Activated T-cell treated with anti-CD3 and anti-CD28 coated beads, Interleukin-2, amount 50 U/mL, for 72 hours (primary cell): ENCODE measurements at regions not wholly inside any gene's neighbourhood (a gene's known extent, or its start where the extent isn't known, plus 50 kb on each side); places are given as distances from the start of the nearest gene placed in this dataset.
"Not testable (repeated sequence)": the region's sequence is repeated elsewhere in the genome, so short reads cannot be mapped to it uniquely, and the experiment has no call there.

Source experiments
- ATAC-seq, 2 donors: fragments of 150-1000 bp; cut with Tn5 transposase; replicated peaks in 1 of 2; 2 replicates each; pipeline ENCODE4 v1.10.0; 2021; ENCODE audit warnings: moderate library complexity in 2 of 2, mild to moderate bottlenecking in 1 of 2
- DNase-seq, 2 donors: peaks; one replicate each; pipeline ENCODE4 v3.0.0; 2021 to 2022; ENCODE audit warnings: mixed read lengths in 1 of 2
- H3K27ac Mint-ChIP-seq: one replicate; pipeline ENCODE4 v1.8.0; 2022; ENCODE audit warnings: mild to moderate bottlenecking, moderate library complexity, mixed read lengths
- H3K27me3 Mint-ChIP-seq: one replicate; pipeline ENCODE4 v1.8.0; 2022; ENCODE audit warnings: low read depth, mixed read lengths
- H3K36me3 Mint-ChIP-seq, 2 donors: one replicate each; pipeline ENCODE4 v1.8.0; 2022; ENCODE audit warnings: mixed read lengths in 2 of 2, mild to moderate bottlenecking in 1 of 2; ENCODE audit not compliant: insufficient read depth in 2 of 2
- H3K4me1 Mint-ChIP-seq: one replicate; pipeline ENCODE4 v1.8.0; 2022; ENCODE audit warnings: low read depth, mixed read lengths
- H3K4me3 Mint-ChIP-seq, 2 donors: one replicate each; pipeline ENCODE4 v1.8.0; 2022; ENCODE audit warnings: mild to moderate bottlenecking in 2 of 2, mixed read lengths in 2 of 2, moderate library complexity in 2 of 2
- H3K9me3 Mint-ChIP-seq, 2 donors: one replicate each; pipeline ENCODE4 v1.8.0; 2022; ENCODE audit warnings: mixed read lengths in 2 of 2

- DNase-seq (no peak), ATAC-seq (no peak)
- no peaks in the 10 kb centered on the region for H3K4me1 Mint-ChIP-seq
- no peaks in the 10 kb centered on the region for H3K36me3 Mint-ChIP-seq
- peaks cover 3 to 7% of the 10 kb centered on the region in 2 donors for H3K9me3 Mint-ChIP-seq
- no peak overlapping the region for H3K4me3 Mint-ChIP-seq
- no peak overlapping the region for H3K27ac Mint-ChIP-seq
- no peaks in the 10 kb centered on the region for H3K27me3 Mint-ChIP-seq
These were observed 1761.3 kb upstream of the IGFBP7 start for GRCh38 chr4:58871509-58871908.

- H3K27me3 Mint-ChIP-seq: no peaks in the 10 kb centered on the region
- no peak overlapping the region for H3K4me3 Mint-ChIP-seq
- no peaks in the 10 kb centered on the region for H3K36me3 Mint-ChIP-seq
- H3K4me1 Mint-ChIP-seq: no peaks in the 10 kb centered on the region
- no peak for ATAC-seq
- H3K27ac Mint-ChIP-seq: no peak overlapping the region
- peaks cover 6 to 7% of the 10 kb centered on the region in 2 donors for H3K9me3 Mint-ChIP-seq
- no peak for DNase-seq
These were observed 1738.8 kb upstream of the IGFBP7 start for GRCh38 chr4:58849026-58849425.

- H3K27me3 Mint-ChIP-seq: no peaks in the 10 kb centered on the region
- no peaks in the 10 kb centered on the region for H3K4me1 Mint-ChIP-seq
- DNase-seq: no peak
- H3K4me3 Mint-ChIP-seq: no peak overlapping the region
- H3K36me3 Mint-ChIP-seq: no peaks in the 10 kb centered on the region
- no peak for ATAC-seq
- no peak overlapping the region for H3K27ac Mint-ChIP-seq
- peaks cover 4 to 12% of the 10 kb centered on the region in 2 donors for H3K9me3 Mint-ChIP-seq
These were observed 1733.3 kb upstream of the IGFBP7 start for GRCh38 chr4:58843455-58843854.

- Mint-ChIP-seq H3K4me1 (no peaks in the 10 kb centered on the region), H3K27ac (no peak overlapping the region), H3K36me3 (peaks cover 3 to 4% of the 10 kb centered on the region in 2 donors), H3K4me3 (no peak overlapping the region), H3K9me3 (peaks cover 12% of the 10 kb centered on the region in 2 donors), H3K27me3 (no peaks in the 10 kb centered on the region)
- no peak for DNase-seq
- ATAC-seq: no peak
These were observed 1722.9 kb upstream of the IGFBP7 start for GRCh38 chr4:58833126-58833525.

GRCh38 chr4:58825278-58825677 is 1715.1 kb upstream of the IGFBP7 start:
- H3K4me1 Mint-ChIP-seq: no peaks in the 10 kb centered on the region
- ATAC-seq (no peak), DNase-seq (no peak)
- H3K27me3 Mint-ChIP-seq: no peaks in the 10 kb centered on the region
- no peak overlapping the region for H3K4me3 Mint-ChIP-seq
- H3K27ac Mint-ChIP-seq: no peak overlapping the region
- H3K9me3 Mint-ChIP-seq: peaks cover 0 to 8% of the 10 kb centered on the region in 2 donors
- peaks cover 0 to 1% of the 10 kb centered on the region in 2 donors for H3K36me3 Mint-ChIP-seq

GRCh38 chr4:58818560-58818959 is 1708.4 kb upstream of the IGFBP7 start:
- H3K9me3 Mint-ChIP-seq, H3K36me3 Mint-ChIP-seq, H3K27me3 Mint-ChIP-seq, H3K4me1 Mint-ChIP-seq, H3K27ac Mint-ChIP-seq, ATAC-seq, DNase-seq, H3K4me3 Mint-ChIP-seq: not testable (repeated sequence)

GRCh38 chr4:58809948-58810347 is 1699.8 kb upstream of the IGFBP7 start:
- Mint-ChIP-seq H3K9me3 (peaks cover 2 to 7% of the 10 kb centered on the region in 2 donors), H3K27ac (no peak overlapping the region)

GRCh38 chr4:58809366-58809765 is 1699.2 kb upstream of the IGFBP7 start:
- H3K9me3 Mint-ChIP-seq: peaks cover 2 to 7% of the 10 kb centered on the region in 2 donors
- no peak overlapping the region for H3K4me3 Mint-ChIP-seq
- DNase-seq (no peak), ATAC-seq (no peak)
- no peaks in the 10 kb centered on the region for H3K27me3 Mint-ChIP-seq
- H3K4me1 Mint-ChIP-seq: no peaks in the 10 kb centered on the region
- no peak overlapping the region for H3K27ac Mint-ChIP-seq
- H3K36me3 Mint-ChIP-seq: no peaks in the 10 kb centered on the region

More at GRCh38 chr4:58809948-58810347, 1699.8 kb upstream of the IGFBP7 start:
- H3K4me3 Mint-ChIP-seq: no peak overlapping the region
- H3K36me3 Mint-ChIP-seq: no peaks in the 10 kb centered on the region
- ATAC-seq (no peak), DNase-seq (no peak)
- H3K27me3 Mint-ChIP-seq: no peaks in the 10 kb centered on the region
- no peaks in the 10 kb centered on the region for H3K4me1 Mint-ChIP-seq

GRCh38 chr4:58808817-58809216 is 1698.6 kb upstream of the IGFBP7 start:
- ATAC-seq (no peak), DNase-seq (no peak)
- no peaks in the 10 kb centered on the region for H3K27me3 Mint-ChIP-seq
- no peak overlapping the region for H3K27ac Mint-ChIP-seq
- H3K9me3 Mint-ChIP-seq: peaks cover 2 to 7% of the 10 kb centered on the region in 2 donors
- H3K4me1 Mint-ChIP-seq: no peaks in the 10 kb centered on the region
- H3K36me3 Mint-ChIP-seq: no peaks in the 10 kb centered on the region
- H3K4me3 Mint-ChIP-seq: no peak overlapping the region

- ATAC-seq (no peak), DNase-seq (no peak)
- H3K4me1 Mint-ChIP-seq: no peaks in the 10 kb centered on the region
- H3K4me3 Mint-ChIP-seq: no peak overlapping the region
- peaks cover 4 to 7% of the 10 kb centered on the region in 2 donors for H3K9me3 Mint-ChIP-seq
- H3K36me3 Mint-ChIP-seq: no peaks in the 10 kb centered on the region
- H3K27me3 Mint-ChIP-seq: no peaks in the 10 kb centered on the region
- H3K27ac Mint-ChIP-seq: no peak overlapping the region
These were observed 1697.8 kb upstream of the IGFBP7 start for GRCh38 chr4:58807843-58808615.

- Mint-ChIP-seq H3K4me1 (no peaks in the 10 kb centered on the region), H3K9me3 (peaks cover 2 to 3% of the 10 kb centered on the region in 2 donors), H3K27ac (no peak overlapping the region), H3K27me3 (no peaks in the 10 kb centered on the region), H3K4me3 (no peak overlapping the region), H3K36me3 (no peaks in the 10 kb centered on the region)
- no peak for DNase-seq
- no peak for ATAC-seq
These were observed 1666.4 kb upstream of the IGFBP7 start for GRCh38 chr4:58776627-58777026.

GRCh38 chr4:58767598-58767997 is 1657.4 kb upstream of the IGFBP7 start:
- Mint-ChIP-seq H3K27ac (no peak overlapping the region), H3K4me1 (no peaks in the 10 kb centered on the region), H3K36me3 (peaks cover 0 to 2% of the 10 kb centered on the region in 2 donors), H3K9me3 (peaks cover 5 to 7% of the 10 kb centered on the region in 2 donors), H3K4me3 (no peak overlapping the region), H3K27me3 (no peaks in the 10 kb centered on the region)
- ATAC-seq: no peak
- DNase-seq: no peak

GRCh38 chr4:58766763-58767162 is 1656.6 kb upstream of the IGFBP7 start:
- no peak for ATAC-seq
- H3K27me3 Mint-ChIP-seq: no peaks in the 10 kb centered on the region
- no peak overlapping the region for H3K27ac Mint-ChIP-seq
- peaks cover 6 to 8% of the 10 kb centered on the region in 2 donors for H3K9me3 Mint-ChIP-seq
- H3K4me1 Mint-ChIP-seq: no peaks in the 10 kb centered on the region
- H3K4me3 Mint-ChIP-seq: no peak overlapping the region
- DNase-seq: no peak
- H3K36me3 Mint-ChIP-seq: peaks cover 0 to 2% of the 10 kb centered on the region in 2 donors

- H3K4me3 Mint-ChIP-seq: no peak overlapping the region
- no peak for ATAC-seq
- H3K4me1 Mint-ChIP-seq: no peaks in the 10 kb centered on the region
- H3K27me3 Mint-ChIP-seq: no peaks in the 10 kb centered on the region
- H3K36me3 Mint-ChIP-seq: no peaks in the 10 kb centered on the region
- DNase-seq: no peak
- no peak overlapping the region for H3K27ac Mint-ChIP-seq
- peaks cover 2 to 6% of the 10 kb centered on the region in 2 donors for H3K9me3 Mint-ChIP-seq
These were observed 1651.4 kb upstream of the IGFBP7 start for GRCh38 chr4:58761563-58761962.
